ENCODE measurements at regions not wholly inside any gene's neighbourhood (a gene's known extent, or its start where the extent isn't known, plus 50 kb on each side); places are given as distances from the start of the nearest gene placed in this dataset.
A peak's percentile ranks its signal among the peaks of the same experiment; 100 is the strongest.

- no peak for DNase-seq
These were observed 75.0 kb downstream of the PTPDC1 start for GRCh38 chr9:94159069-94159939.

DNA sequence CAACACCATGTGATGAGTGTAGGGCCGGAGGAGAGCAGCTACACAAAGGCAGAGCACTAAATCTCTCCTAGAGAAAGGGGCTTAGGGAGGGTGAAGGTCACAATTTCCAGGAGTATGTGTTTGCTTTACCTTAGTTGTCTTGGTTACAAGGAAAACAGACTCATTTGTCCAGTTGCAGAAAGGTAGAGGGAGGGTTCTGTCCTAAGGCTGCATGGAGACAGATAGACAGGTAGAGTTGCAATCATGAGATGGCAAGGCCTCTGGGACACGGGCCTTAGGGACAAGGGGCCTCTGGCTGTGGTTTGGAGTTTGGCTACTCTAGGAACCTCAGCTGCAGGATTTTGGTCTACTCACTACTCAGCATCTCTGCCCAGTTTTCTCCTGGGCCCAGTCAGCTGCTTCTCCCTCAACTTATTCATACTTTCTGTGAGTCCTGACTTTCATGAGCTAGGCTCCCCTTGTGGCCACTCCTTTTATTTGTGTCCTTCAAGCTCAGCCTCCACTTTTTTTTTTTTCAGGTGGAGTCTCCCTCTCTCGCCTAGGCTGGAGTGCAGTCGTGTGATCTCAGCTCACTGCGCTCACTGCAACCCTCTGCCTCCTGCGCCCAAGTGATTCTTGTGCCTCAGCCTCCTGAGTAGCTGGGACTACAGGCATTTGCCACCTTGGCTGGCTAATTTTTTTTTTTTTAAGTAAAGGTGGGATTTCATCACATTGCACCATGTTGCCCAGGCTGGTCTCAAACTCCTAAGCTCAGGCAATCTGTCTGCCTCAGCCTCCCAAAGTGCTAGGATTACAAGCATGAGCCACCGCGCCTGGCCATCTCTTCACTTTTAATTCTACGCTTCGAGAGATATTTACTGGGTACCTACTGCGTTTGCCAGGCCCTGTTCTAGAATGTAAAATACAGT, 76.6 kb downstream of the PTPDC1 start:
- DNase-seq = no peak

DNA sequence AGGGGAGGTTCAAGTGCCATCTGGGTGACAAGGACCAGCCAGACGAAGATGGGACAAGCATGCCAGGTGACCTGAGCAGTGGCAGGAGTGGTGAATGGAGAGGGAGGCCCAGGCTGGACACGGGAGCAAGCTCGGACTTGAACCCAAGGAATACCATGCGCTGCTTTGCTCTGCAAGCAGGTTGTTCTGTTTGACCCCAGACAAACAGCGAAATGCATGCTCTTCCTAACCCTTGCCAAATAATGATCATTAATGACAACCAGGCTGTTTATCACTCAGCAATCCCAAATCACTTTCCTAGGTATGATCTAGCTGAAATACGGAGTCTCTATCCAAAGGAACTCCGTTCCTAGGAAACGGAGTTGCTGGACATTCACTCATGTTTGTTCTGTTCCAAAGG, 77.4 kb downstream of the PTPDC1 start:
- no peak for DNase-seq

- no peak for DNase-seq
These were observed 80.7 kb downstream of the PTPDC1 start for GRCh38 chr9:94164806-94165549.

- peak; percentile 79 to 95 for DNase-seq
These were observed 81.5 kb downstream of the PTPDC1 start for GRCh38 chr9:94165592-94166235.

DNA sequence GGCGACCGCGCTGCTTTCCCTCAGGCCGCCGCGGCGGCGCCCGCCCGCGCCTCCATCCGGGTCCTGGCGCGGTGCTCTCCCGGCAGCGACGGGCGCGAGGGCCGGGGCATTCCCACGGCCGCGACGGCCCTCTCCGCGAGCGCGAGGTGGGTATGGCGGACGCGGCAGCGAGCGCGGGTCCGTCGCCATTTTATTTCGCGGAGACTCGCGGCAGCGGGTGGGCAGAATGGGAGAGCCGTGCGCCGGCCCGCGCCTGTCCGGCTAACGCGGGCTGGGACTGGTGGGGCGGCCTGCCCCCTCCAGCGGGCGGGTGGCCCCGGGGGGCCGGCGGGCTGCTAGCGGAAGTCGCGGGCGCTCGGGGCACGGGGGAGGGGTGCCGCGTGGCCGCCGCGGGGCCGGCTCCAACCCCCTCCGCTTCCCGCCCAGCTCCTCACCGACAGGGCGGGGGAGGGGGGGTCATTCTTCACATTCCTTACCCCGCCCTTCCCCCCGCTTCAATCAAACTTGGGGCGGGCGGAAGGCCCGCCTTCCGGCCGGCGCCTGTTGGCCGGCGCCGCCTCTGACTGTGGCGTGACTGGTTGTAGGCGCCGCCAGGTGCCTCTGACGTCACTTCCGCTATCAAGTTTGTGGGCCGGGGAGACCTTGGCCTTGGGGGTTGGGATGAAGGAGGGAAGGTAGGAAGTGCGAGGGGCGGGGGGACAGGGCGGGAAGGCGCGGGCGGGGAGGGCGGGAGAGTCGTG, 82.1 kb downstream of the PTPDC1 start:
- peak; percentile 89 to 96 for DNase-seq

DNA sequence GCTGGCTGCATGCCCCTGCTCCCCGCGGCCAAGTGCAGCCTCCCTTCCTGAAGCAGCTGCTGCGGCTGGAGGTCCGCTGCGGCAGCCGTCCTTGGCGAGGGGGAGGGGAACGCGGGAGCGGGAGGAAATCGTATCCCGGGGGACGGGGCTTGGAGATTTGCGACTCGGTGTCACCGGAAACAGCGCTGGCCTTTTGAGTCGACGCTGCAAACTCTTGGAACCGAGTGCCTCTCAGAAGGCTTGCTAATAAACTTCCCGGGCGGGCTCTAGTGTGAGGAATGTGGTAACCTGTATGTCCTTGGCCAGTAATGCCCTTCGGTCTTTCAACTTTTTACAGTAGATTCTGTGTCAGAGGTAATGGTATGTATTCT, 82.7 kb downstream of the PTPDC1 start:
- DNase-seq = no peak

GRCh38 chr9:94167376-94167890, 83.2 kb downstream of the PTPDC1 start:
- no peak for DNase-seq

GRCh38 chr9:94168203-94169000, 84.1 kb downstream of the PTPDC1 start:
- no peak for DNase-seq

DNA sequence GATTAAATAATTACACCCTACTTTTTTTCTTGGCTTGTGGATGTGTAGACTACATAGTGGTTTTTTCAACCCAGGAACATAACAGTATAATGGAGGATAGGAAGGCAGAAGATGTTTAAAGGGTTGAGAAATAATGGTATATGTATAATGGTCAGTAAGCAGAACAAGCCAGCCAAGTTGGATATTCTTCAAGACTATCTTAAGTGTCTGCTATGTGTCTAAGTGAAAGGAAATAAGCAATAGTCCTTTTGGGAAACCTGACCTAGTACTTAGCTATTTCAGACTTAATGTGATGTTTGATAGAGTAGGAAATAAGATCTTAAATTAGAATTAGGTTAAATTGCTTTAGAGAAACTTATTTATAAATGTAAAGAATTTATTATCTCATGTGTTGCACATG, 85.7 kb downstream of the PTPDC1 start:
- no peak for DNase-seq

DNA sequence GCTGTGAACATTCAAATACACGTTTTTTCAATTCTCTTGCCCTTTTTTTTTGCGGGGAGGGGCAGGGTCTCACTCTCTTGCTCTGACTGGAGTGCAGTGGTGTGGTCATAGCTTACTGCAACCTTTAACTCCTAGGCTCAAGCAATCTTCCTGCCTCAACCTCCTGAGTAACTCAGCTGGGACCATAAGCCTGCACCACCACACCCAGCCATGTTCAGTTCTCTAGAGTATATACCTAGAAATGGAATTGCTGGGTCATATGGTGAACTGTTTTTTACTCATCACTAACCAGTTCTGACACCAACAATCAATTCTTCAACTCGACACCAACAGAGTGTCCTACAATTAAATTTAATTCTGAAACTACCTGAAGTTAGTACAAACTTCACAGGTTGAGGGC, 85.5 kb upstream of the ZNF169 start:
- no peak for DNase-seq

GRCh38 chr9:94174164-94174563, 84.9 kb upstream of the ZNF169 start:
- DNase-seq = no peak

DNA sequence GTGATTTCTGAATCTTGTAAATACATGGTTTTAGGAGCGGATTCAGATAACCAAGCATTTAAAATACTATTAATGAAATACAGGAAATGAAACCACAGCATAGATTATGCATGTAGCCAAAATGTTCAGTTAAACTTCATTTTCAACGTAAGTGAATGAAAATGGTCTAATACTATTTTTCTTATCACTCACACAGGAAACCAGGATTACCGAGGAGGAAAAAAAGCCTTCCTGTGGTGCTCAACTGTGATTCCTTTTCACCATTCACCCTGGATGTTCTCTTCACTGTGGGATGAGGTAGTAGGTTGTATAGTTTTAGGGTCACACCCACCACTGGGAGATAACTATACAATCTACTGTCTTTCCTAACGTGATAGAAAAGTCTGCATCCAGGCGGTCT, 83.4 kb upstream of the ZNF169 start:
- DNase-seq = no peak

- DNase-seq = no peak
These were observed 82.5 kb upstream of the ZNF169 start for GRCh38 chr9:94176608-94177007.

DNA sequence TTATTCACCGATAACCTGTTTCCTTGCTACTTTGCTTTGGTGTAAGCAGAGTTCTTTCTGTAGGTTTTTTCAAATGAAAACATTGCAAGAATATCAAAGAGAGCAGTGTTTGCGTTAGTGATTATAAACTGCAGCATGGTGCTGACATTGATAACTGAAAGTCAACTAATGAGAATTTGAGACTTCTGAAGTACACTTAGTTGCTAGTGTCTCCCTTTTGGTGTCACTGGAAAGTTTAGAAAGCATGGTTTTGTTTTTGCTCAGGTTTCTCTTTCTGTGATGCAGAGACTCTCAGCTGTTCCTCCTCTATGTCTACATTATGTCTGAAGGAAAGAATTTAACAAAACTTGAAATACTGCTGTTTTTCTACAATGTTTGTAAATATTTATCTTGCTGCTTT, 80.2 kb upstream of the ZNF169 start:
- no peak for DNase-seq

DNA sequence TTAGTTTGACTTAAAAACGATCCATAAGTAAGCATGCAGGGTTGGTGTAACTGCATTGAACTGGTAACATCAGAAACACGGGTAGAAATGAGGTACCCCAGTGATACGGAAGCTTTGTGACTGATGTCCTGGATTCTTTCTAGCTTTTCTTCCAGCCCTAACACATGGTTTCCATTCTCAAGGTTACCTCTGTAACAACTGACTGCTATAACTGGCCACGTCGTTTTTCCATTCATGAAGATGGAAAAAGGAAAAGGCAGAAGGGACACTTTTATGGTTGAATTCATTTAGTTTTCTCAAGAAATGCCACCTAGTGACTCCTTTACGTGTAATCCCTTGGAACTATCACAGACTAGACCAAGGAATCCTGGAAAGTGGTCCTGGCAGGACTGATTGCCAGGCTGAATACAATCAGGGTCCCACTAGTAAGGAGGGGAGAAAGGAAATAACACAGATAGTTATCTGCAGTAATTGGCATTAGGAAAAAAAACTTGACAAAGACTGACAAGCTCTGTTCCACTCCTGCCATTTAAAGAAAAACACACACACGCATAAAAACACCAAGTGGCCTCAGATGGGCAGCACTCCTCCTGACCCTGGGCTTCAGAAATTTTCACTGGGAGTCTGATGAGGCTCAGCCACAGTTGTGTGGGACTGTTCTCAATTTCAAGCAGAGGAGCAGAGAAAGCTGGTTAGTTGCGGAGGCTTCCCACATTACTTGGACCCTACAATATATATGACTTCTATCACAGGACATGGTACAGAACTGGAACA, 77.5 kb upstream of the ZNF169 start:
- no peak for DNase-seq

- DNase-seq = no peak
These were observed 76.6 kb upstream of the ZNF169 start for GRCh38 chr9:94182532-94182931.

DNA sequence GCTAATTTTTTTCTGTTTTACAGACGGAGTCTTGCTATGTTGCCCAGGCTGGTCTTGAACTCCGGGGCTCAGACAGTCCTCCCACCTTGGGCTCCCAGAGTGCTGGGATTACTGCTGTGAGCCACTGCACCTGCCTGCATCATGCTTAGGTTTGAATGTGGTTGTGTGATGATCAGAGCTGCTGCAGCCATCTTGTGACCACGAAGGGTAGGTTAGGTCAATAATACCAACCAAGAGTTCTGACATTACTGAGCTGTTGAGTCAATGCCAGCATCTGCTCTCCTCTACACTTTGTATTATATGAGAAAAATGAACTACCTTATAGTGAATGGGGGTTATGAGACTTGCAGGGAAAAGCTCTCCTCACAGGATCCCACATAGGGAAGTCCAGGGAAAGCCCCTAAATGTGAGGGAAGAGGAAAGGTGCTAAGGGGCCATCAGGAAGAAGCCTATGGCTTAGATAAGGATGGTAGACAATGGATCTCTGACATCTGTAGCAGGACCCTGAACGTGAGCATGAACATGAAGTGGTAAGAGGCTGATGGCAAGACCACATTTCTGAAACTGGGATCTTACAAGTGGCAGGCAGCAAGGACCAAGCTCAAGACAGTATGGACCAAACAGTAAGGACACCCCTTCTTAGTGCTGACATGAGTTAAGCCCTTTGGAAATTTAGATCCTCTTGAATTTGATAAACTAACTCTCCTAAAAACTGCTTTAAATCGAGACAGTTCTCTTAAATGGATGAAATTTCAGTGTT, 75.7 kb upstream of the ZNF169 start:
- DNase-seq = no peak

DNA sequence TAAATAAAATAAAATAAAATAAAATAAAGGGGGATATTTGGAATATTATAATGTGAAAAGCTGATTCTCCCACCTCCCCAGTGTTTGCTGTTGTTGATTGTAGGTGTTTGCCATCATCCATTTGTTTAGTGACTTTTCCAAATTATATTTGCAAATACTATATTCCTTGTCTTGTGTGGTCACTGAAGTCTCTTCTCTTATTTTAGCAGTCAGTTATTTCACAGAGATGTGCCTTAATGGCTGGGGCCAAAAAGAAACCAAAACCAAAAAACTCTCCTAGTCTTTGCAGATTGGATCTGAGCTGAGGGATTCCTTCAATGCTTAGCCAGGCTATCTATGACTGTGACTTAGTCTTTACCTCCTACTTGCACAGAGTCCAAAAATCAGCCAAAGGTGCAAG, 70.9 kb upstream of the ZNF169 start:
- no peak for DNase-seq

Data from NCI-H446 (cell line).